SKM-1 (cell line): ENCODE measurements at regions not wholly inside any gene's neighbourhood (a gene's known extent, or its start where the extent isn't known, plus 50 kb on each side); places are given as distances from the start of the nearest gene placed in this dataset.

ENCODE experiments used
- DNase-seq: peaks from one replicate; lab custom pipeline; 2025; ENCODE audit not compliant: unreplicated experiment; lab: John Stamatoyannopoulos, UW

DNA sequence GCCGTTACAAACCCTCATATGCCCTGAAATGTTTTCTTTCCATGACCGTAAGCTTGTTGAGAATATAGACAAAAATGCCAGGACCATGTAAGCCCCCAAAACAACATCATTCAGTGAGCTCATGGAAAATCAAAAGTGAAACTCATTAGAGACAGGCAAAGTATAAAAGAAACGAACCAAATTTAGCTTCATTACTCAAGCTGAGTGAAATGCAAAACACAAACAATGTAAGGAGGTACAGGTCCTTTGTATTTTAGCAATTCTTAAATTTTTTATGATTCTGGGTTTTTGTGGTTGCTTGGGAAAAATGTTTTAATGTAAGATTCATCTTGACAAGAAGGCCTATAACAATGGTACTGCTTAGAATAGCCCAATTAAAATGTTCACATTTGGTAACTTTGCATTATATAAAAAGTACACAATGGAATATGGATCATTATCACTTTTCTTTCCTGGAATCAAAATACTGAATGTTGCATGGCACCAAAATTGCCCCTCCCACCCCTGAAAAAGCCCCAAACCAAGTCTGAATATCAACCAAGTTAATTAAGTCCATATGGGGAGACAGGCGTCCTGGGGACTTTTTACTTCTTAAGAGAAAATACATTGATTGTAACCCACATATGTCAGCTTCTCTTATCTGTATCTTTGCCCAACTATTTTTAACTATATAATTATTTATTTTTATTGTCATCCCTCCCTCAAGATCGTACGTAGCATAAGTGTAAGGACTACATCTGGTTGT is 247.7 kb upstream of the CDIN1 start:
- DNase-seq, result no peak

DNA sequence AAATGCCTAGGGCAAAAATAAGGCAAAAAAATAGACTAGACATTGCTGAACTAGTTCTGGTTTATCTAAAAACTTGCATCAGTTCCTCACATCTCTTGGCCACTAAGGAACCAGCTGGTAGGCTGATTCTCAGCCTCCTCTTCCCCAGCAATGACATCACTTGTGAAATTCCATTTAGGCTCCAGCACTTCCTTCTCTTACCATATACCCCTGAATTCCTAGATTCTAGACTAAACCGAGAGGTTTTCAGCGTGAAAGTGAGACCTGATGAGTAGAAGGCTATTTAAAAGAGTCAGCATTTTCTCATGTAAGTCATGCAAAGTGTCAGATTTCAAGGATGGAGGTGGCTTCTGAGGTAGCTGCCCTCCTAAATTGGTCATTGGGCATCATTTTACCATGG is 247.1 kb upstream of the CDIN1 start:
- no peak for DNase-seq

DNA sequence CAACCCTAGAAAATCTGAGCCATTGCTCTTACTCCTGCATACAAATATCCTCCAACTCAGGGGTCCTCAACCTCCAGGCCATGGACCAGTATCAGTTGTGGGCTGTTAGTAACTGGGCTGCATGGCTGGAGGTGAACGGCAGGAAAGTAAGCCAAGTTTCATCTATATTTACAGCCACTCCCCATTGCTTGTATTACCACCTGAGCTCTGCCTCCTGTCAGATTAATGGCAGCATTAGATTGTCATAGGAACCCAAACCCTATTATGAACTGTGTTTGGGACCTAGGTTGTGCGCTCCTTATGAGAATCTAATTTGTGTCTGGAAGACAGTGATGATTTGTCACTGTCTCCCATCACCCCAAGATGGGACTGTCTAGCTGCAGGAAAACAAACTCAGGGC is 246.5 kb upstream of the CDIN1 start:
- no peak for DNase-seq

DNA sequence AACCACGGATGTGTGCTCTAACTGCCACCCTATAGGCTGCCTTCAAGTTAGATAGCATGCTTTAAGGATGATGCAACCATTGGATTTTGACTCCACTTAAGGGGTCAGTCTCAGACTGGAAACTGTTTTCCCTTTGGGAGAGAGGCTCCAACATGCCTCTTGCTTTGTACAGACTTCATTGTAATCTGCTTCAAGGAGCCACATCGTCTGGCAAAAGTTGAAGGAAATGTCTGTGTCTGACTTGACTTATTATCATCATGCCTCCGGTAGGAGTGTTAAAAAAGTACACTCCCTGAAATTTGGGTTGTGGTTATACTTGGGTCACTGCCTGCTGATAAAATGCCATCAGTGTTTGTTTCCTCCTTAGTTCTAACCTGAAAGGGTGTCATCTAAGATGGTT is 245.4 kb upstream of the CDIN1 start:
- DNase-seq, result no peak

DNA sequence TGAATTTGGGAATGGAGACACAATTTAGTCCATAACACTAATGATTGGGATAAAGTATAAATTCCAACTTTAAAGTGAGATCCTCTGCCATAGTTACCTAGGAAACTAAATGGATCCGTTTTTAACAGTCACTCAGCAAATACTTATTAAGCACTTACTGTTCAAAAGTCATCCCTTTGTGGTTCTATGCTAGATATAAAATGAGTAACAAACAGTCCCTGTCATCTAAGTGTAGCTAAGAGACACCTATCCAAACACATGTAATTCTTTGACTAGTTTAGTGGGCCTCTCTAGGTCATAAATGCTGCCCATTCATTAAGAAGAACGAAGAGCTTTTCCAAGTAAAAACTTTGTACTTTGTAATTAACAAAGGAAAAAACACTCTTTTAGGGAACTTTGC is 244.2 kb upstream of the CDIN1 start:
- DNase-seq, result no peak

DNA sequence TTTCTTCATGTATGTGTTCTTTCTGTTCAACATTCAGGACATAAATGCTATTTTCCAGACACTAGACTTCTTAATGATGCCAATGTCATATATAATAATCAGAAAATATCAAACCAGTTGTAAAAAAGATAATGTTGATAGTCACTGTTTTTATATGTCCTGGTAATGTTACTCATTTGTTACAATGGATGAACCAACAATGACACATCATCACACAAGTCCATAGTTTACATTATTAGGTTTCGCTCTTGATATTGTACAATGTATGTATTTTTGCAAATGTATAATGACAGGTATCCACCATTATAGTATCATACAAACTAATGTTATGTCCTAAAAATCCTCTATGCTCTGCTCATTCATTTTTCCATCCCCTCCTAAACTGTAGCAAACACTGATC is 243.8 kb upstream of the CDIN1 start:
- DNase-seq, result no peak

DNA sequence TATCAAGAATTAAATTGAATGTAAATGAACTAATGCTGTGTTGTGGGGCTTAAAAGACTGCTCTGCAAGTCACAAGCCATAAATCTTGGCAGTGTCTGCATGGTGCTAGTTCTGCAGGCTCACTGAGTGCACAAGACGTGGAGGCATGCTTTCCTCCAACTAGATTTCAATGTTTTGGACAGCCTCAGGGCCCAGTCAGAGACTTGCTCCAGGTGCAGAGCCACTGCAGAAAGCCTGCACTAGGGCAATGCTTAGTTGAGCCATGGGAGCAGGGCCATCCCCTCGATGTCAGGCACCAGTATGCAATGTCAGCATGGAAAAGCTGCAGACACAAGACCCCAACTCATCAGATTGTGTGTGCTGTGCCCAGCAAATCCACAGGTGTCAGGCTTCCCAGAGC is 234.5 kb upstream of the CDIN1 start:
- no peak for DNase-seq

DNA sequence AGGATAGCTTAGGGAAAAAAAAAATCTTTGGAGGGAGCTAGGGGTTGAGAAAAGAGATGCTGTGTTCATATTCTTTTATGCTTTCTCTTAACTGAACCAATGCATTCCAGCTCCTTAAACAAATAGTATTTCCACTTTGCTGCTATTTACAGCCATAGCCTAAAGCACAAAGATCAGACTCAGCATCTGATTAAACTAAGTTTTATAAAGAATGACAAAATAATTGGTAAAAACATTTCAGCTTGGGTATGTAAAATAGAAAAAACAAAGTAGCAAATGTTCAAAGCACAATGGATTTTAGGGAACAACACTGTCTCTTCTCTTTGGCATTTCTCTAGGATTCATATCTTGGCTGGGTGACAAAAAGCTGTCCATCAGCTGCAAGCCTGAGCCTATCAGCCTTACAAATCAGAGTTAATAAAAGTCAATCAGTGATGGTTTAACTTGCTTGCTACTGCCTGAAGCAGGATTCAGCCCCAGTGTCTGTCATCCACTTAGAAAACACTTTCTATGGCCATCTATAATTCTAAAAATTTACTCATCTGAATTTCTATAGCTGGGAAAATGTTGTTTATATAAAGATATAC is 232.1 kb upstream of the CDIN1 start:
- DNase-seq, result no peak

DNA sequence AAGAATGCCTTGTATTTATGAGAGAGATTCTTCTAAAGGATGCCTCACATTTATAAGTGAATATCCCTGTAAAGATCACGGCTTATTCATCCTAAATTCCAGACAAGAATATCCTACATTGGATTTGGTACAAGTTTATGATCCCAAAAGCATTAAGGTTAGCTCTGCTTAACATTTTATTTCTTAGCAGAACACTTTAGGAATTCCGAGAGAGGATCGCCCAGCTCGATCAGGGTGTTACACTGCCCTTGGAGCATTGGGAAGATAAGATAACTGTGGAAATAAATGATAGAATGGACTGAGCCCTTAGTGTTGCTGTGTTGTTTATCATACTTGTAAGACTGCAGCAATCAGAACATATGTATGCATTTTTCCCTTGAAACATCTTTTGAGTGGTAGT is 223.0 kb upstream of the CDIN1 start:
- DNase-seq, result no peak

DNA sequence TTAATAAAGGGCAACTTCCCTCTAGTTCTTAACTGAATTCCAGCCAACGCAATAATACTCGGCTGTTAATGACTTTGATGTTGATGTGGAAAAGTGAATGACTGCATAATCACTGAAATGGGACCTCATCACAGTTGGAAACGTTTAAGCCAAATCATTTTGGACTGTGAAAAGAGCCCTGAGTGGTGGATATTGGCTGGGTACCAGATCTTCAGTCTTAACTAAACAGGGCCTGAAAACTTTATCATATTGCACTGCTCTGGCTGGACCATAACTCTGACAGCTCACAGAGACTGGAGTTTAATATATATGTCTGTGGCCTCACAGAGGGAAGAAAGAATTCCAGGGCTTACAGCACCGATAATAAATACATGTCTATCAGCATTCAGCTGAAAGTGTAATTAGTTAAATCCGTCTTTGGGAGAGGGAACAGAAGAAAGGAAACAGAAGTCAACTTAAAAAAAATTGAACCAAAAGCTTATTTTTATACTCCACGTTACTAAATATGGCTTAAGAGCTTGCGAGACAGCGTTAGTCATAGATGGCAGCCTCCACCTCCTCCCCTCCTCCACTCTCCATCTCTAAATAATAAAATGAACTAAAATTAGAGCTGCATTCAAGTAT is 222.3 kb upstream of the CDIN1 start:
- no peak for DNase-seq

DNA sequence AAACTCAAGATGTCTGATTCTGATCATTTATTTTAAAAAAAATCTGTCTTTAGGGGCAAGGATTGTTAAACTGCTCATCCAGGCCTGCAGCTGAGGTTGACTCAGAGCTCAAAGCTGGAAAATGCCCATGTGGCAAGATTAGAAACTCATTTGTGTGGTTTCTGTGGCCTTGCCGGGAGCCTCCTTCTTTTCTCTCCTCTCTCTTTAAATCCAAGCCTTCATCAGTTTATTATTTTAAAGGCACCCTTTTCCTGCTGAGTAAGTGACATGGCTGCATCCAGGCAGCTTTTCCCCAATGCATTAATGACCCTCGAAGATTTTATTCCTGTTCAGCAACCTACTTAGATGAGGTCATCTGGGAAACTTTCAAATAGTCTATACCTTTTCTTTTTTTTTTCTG is 221.3 kb upstream of the CDIN1 start:
- no peak for DNase-seq

DNA sequence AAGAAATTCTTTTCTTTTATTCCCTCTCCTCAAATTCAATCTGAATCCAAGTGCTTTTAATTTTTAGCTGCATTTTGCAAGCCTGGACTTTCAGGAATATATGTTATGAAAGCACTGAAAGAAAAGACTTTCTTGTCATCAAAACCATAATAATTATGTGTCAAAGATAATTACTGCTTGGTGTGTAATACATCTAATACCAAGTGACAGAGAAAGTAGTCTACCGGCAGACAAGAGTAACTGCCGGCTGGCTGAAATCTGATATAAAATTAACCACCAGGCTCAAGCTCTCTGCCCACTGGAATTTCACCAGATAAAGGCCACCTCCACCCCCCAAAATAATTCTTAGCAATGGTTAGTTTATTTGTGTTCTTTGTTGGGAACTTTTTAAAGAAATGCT is 220.9 kb upstream of the CDIN1 start:
- no peak for DNase-seq

DNA sequence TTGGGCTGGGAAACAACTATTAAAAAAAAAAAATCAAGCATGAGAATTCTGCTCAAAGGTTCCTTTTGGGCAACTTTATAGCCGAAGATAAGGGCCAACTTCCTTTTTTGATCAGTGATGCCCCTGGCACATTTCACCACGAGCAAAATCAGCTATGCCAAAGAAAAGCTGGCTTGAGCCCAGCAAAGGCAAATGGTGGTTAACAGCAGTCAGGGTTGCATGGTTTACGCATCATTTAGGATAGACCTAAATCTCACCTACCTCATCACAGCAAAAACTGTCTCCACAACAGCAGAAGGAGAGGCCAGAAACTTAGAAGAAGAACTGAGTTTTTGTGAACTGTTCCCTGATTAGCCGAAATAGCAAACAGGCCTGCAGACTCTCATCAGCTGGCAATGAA is 220.1 kb upstream of the CDIN1 start:
- DNase-seq, result no peak

DNA sequence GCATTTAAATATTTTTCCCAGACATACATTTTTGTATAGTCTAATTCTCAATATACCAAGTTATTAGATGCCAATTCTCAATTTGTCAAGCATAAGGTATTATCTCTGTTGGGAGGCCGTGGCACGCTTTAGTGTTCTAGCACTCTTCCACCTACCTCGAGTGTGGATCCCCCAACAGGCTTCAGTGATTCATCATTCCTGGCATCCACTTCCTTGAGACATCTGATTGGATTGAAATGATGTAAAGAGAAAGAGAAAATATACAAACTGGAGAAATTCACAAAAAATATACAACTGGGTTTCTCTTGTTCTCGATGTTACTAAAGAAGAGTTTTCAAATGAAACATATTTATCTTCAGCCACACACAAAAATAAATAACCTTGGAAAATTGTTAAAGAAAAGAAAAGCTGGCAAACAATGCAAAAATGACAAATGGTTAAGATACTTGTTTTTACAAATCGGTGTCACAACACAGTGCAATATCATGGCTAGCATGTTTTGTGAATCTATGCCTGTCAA is 218.0 kb upstream of the CDIN1 start:
- no peak for DNase-seq

DNA sequence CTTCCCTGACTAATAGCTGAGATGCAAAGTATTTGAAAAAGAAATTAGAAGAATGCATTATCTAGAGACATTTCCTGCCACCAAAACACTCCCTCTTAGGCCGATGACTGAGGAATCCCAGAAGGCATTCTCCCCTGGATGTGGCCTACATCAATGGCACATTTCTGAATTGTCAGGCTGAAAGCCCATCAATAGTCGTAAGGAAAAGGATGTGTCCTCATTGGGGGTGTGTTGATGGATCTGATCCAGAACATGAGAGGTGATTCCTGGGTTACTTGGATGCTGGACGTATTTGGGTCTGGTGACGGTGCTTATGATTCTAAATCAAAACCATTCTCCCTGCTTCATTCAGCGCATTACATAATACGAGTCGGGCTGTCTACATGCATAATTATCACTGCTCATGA is 216.9 kb upstream of the CDIN1 start:
- no peak for DNase-seq

DNA sequence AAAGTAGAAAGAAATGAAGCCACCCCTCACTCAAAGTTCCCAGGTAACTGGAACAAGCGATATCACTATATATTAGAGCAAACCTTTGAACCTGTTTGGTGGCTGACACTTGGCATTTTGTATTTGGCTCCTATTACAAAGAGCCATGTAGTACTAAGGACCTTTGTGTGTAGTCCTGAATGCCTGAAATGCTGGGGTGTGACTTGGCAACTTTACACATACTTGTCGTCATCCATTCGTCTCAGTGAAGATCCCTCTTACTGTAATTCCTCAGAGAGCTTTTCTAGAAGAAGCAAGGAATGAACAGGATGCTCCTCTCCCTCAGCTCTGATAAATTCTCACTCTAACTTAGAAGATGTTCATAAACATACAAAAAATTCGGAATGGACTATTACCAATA is 216.1 kb upstream of the CDIN1 start:
- no peak for DNase-seq

DNA sequence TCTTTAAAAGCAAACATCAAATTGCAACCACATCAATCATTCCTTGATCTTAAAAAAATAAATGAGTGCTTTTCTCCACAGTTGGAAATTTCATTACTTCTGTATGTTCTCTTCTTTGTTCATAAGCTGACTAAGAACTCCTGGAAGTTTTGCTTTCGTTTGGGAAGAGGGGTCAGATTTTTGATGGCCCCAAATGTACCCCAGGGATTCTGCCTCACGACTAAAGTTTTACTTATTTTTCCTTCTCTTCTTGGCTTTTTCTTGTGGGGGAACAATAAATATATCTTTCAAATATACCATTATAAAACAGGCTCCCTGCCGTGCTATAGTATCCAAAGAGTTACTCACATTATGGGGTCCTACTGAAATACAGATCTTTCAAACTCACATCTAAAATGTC is 215.0 kb upstream of the CDIN1 start:
- no peak for DNase-seq

DNA sequence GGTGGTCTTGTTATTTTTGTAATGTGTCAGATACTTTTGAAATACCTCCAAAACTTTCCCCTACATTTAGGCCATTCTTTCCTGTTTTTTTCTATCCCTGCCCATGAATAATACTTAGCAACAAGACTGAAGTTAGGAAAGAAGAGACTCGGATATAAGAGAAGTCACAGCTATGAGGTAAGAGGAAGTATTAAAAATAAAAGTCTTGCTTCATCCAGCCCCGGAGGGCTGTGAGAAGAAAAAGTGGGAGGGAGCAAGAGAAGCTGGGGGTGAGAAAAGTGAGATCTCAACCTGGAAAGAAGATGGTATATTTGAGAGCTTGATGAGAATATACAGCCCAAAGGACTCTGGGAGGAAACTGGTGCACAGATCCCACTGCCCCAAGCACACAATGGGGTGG is 213.5 kb upstream of the CDIN1 start:
- DNase-seq, result peak; percentile 84

DNA sequence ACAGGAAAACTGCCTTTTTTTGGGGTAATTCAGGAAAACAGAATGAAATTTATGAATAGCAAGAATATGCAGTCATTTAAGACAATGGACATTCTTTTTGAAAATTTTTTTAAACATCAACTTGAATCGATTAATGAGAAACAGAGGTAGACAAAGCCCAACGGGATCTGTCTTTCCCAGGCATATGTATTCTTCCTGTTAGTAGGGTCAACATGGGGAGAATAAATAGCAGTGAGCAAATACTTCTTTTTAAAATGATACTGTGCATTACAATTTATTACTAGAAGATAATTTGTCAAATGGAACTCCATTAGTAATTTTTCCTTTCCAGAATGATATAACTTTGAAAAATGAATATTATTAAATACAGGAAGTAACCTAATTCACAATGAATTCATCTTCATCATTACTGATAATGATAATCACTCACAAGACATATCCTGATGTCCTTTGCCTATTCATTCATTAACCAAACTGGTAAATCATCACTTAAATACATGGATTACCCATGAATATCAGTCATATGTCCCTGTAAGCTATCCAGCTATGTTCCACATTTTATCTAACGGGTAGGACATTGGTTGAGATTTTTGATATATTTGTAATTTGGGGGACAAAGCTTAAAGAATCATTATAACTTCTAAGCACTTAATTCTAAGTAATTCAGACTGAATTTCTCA is 209.2 kb upstream of the CDIN1 start:
- no peak for DNase-seq

DNA sequence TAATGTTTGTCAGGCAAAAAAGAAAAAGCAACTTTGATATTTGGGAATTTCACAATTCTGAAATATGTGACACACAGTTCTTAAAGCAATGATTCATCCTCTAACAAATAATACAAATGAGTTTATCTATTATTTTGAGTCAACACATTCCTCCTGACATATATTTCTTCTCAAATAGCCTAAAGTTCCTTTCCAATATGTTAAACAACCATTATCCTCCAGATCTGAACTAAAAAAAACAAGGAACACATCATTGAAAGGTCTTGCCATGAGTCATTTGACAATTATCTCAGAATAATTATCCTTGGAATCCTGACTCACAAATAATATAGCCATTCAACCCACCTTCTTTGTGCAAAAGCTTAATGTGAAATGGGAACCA is 208.7 kb upstream of the CDIN1 start:
- no peak for DNase-seq

DNA sequence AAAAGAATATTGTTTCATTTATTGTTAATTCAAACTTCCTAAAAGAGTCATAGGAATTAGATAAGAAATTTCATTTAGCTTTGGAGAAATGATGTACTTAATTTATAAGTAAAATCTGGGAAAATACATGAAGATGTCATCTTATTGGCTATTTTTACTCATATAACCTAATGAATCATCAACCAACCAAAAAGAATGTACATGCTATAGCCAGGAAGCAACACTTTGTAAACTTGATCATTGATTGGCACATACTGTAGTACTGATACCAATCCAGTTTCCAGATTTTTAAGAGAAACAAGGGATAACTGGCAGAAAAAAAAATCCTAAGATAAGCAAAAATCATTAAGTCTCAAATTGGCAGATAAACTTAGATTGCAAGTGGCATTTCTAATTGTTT is 207.9 kb upstream of the CDIN1 start:
- no peak for DNase-seq

DNA sequence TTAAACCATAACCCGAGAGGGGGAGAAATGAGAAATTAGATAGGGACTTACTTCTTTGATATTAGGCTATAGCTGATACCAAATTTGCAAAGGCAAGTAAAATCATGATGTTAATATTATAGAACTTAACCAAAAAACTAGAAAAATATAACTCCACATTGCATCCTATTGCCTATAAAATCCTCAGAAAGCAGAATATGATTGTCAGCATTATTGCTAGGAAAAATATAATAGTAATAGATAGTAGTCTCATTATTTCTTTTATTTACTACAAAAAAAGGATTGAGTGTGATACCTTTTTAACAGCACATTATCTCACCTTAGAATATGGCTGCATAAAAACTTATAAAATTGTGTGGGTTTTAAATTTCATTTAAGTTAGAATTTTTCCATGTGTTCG is 206.5 kb upstream of the CDIN1 start:
- no peak for DNase-seq
